Natural killer cell (primary cell): ENCODE measurements at regions not wholly inside any gene's neighbourhood (a gene's known extent, or its start where the extent isn't known, plus 50 kb on each side); places are given as distances from the start of the nearest gene placed in this dataset.

Experiments
- ATAC-seq, 3 donors: fragments of 150-1000 bp in 2 of 3; fragments of 200-7000 bp in 1 of 3; cut with Tn5 transposase; 1 replicate in 1 of 3; 2 replicates in 2 of 3; pipeline ENCODE4 v1.10.0; 2021; ENCODE audit warnings: mild to moderate bottlenecking in 2 of 3, moderate library complexity in 2 of 3
- DNase-seq, 2 donors: peaks; one replicate each; pipeline versions ENCODE4 v3.0.0 to v3.0.0-alpha.2; 2013 to 2021; ENCODE audit warnings: mixed read lengths in 1 of 2
- H3K27ac ChIP-seq: one replicate; pipeline ENCODE4 v1.5.1; 2013; ENCODE audit warnings: mild to moderate bottlenecking, low read length
- H3K27me3 ChIP-seq: one replicate; pipeline ENCODE4 v1.6.1; 2013; ENCODE audit warnings: low read length; ENCODE audit not compliant: control insufficient read depth, insufficient read depth
- H3K36me3 ChIP-seq: one replicate; pipeline ENCODE4 v1.6.1; 2013; ENCODE audit warnings: low read length; ENCODE audit not compliant: control insufficient read depth, insufficient read depth
- H3K4me1 ChIP-seq: one replicate; pipeline ENCODE4 v1.6.1; 2013; ENCODE audit warnings: low read length; ENCODE audit not compliant: control insufficient read depth, insufficient read depth
- H3K4me3 ChIP-seq: one replicate; pipeline ENCODE4 v1.5.1; 2013; ENCODE audit warnings: low read length
- H3K9me3 ChIP-seq: one replicate; pipeline ENCODE4 v1.6.1; 2013; ENCODE audit warnings: low read length; ENCODE audit not compliant: control insufficient read depth, insufficient read depth
- H3K27ac Mint-ChIP-seq, 2 donors: one replicate each; pipeline ENCODE4 v1.8.0; 2022; ENCODE audit warnings: mild to moderate bottlenecking in 2 of 2, mixed read lengths in 2 of 2, moderate library complexity in 1 of 2
- H3K27me3 Mint-ChIP-seq, 2 donors: one replicate each; pipeline ENCODE4 v1.8.0; 2022; ENCODE audit warnings: low read depth in 2 of 2, mixed read lengths in 2 of 2
- H3K36me3 Mint-ChIP-seq: one replicate; pipeline ENCODE4 v1.8.0; 2022; ENCODE audit warnings: mixed read lengths
- H3K4me1 Mint-ChIP-seq, 2 donors: one replicate each; pipeline ENCODE4 v1.8.0; 2022; ENCODE audit warnings: mixed read lengths in 2 of 2
- H3K4me3 Mint-ChIP-seq: one replicate; pipeline ENCODE4 v1.8.0; 2022; ENCODE audit warnings: mild to moderate bottlenecking, moderate library complexity, mixed read lengths
- H3K9me3 Mint-ChIP-seq, 2 donors: one replicate each; pipeline ENCODE4 v1.8.0; 2022; ENCODE audit warnings: mixed read lengths in 2 of 2
- WGBS: methylation state at CpG from one replicate; pipeline ENCODE4 v1.1.7; 2013; ENCODE audit warnings: missing lambda C conversion rate; ENCODE audit not compliant: insufficient coverage; 5-methylcytosine and 5-hydroxymethylcytosine counted together
- intact Hi-C: fragments of 100-400 bp; cut with micrococcal nuclease; formaldehyde crosslinking; loops from one replicate; pipeline ENCODE4 v1.14.2; 2022
- TF ChIP-seq, protein P1 (sequence below): fragments of 200-600 bp; IDR thresholded peaks from one replicate; pipeline ENCODE4 v1.8.0; 2022; ENCODE audit warnings: antibody characterized with exemption

DNA sequence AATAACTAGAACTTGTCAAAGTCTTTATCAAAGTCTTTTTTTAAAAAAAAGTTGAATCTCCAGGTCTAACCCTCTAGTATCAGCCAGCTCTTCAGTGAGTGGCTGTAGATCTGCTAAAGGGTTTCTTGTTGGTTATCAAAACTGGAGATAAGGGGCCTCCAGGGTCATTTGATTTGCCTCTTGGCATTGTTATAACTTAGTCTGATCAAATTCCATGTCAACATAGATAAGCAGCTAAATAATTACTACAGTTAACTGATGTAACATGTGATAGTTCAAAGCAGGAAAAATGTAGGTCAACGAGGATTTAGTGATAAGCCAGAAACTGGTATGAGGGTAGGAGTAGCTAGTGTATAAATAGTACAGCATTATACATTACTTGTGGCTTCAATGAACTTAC is 465.1 kb downstream of the PDHA2 start:
- ATAC-seq (no peak), DNase-seq (no peak)
- intact Hi-C loops: no loop called here
- H3K4me1 ChIP-seq: no peaks in the 10 kb centered on the region
- H3K27me3 ChIP-seq: no peaks in the 10 kb centered on the region
- Mint-ChIP-seq H3K9me3 (peaks cover 4 to 12% of the 10 kb centered on the region in 2 donors), H3K4me1 (no peaks in the 10 kb centered on the region), H3K27me3 (no peaks in the 10 kb centered on the region), H3K4me3 (no peak overlapping the region), H3K27ac (no peak overlapping the region), H3K36me3 (no peaks in the 10 kb centered on the region)
- WGBS: no CpG with 5 or more reads among the region's 1 CpG
- TF ChIP-seq, protein P1, sequence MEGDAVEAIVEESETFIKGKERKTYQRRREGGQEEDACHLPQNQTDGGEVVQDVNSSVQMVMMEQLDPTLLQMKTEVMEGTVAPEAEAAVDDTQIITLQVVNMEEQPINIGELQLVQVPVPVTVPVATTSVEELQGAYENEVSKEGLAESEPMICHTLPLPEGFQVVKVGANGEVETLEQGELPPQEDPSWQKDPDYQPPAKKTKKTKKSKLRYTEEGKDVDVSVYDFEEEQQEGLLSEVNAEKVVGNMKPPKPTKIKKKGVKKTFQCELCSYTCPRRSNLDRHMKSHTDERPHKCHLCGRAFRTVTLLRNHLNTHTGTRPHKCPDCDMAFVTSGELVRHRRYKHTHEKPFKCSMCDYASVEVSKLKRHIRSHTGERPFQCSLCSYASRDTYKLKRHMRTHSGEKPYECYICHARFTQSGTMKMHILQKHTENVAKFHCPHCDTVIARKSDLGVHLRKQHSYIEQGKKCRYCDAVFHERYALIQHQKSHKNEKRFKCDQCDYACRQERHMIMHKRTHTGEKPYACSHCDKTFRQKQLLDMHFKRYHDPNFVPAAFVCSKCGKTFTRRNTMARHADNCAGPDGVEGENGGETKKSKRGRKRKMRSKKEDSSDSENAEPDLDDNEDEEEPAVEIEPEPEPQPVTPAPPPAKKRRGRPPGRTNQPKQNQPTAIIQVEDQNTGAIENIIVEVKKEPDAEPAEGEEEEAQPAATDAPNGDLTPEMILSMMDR: no peak
- no peak overlapping the region for H3K4me3 ChIP-seq
- H3K27ac ChIP-seq: no peak overlapping the region
- H3K36me3 ChIP-seq: no peaks in the 10 kb centered on the region
- H3K9me3 ChIP-seq: peaks cover 6% of the 10 kb centered on the region

DNA sequence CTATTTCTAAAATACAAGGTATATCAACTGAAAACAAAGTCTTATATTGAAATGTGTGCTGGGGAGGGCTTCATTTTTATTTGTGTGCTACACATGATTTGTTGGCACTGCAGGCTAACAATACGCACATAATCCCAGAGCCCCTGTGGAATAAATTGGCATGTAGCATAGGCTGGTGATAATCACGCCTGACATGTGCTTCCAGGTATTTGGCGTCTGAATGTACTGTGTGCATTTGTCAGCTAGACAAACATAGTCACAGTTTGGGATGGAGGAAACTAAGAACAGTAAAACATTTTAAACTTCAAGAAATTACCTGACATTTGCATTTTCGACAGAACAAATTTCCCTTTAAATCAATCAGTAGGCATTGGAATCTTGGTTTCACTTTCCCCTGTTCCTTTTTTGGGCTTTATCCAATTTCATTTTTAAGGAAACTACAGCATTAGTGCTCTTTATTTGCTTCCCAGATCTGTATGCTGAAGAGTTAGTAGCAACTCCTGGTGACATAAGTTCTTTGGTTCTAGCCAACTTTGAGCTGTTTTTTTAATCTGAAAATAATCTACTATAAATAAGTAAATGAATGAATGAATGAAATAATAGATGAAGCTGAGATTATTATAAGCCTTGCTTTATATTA is 472.3 kb downstream of the PDHA2 start:
- ATAC-seq: no peak
- H3K36me3 Mint-ChIP-seq: no peaks in the 10 kb centered on the region
- H3K4me1 ChIP-seq: no peaks in the 10 kb centered on the region
- H3K9me3 Mint-ChIP-seq: peaks cover 2 to 6% of the 10 kb centered on the region in 2 donors
- H3K4me3 ChIP-seq: no peak overlapping the region
- no peaks in the 10 kb centered on the region for H3K4me1 Mint-ChIP-seq
- no peaks in the 10 kb centered on the region for H3K27me3 Mint-ChIP-seq
- H3K36me3 ChIP-seq: no peaks in the 10 kb centered on the region
- intact Hi-C loops: no loop called here
- TF ChIP-seq, protein P1: no peak
- 60% methylated on average over 4 of the region's 4 CpGs for WGBS
- H3K9me3 ChIP-seq: peaks cover 6% of the 10 kb centered on the region
- DNase-seq: no peak
- H3K27me3 ChIP-seq: no peaks in the 10 kb centered on the region
- no peak overlapping the region for H3K4me3 Mint-ChIP-seq
- H3K27ac ChIP-seq: no peak overlapping the region
- no peak overlapping the region for H3K27ac Mint-ChIP-seq

DNA sequence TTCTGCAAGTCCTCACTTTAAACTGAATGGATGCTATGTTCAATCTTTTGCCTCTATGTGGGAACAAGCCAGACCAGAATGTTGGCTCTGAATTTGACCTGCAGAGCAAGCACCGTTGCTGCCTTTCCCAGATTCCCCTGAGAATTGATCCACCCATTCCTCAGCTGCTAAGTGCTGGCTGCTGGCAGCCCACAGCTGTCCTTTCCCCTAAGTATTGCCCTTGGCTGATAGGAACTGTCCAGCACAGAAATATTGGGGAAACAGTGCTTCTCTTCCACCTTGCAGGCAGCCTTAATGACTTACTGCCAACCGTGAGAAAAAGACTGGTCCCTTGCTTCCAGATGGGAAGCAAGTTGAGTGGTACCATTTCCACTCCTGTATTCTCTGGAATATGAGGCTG is 475.9 kb downstream of the PDHA2 start:
- intact Hi-C loops: no loop called here
- Mint-ChIP-seq H3K4me1 (no peaks in the 10 kb centered on the region), H3K9me3 (no peaks in the 10 kb centered on the region), H3K4me3 (no peak overlapping the region), H3K36me3 (no peaks in the 10 kb centered on the region), H3K27me3 (no peaks in the 10 kb centered on the region), H3K27ac (no peak overlapping the region)
- TF ChIP-seq, protein P1: no peak
- DNase-seq: no peak
- Histone ChIP-seq H3K27me3 (no peaks in the 10 kb centered on the region), H3K4me3 (no peak overlapping the region), H3K9me3 (no peaks in the 10 kb centered on the region), H3K27ac (no peak overlapping the region), H3K4me1 (no peaks in the 10 kb centered on the region), H3K36me3 (no peaks in the 10 kb centered on the region)
- WGBS: 65% methylated on average over 2 of the region's 2 CpGs
- ATAC-seq: no peak

DNA sequence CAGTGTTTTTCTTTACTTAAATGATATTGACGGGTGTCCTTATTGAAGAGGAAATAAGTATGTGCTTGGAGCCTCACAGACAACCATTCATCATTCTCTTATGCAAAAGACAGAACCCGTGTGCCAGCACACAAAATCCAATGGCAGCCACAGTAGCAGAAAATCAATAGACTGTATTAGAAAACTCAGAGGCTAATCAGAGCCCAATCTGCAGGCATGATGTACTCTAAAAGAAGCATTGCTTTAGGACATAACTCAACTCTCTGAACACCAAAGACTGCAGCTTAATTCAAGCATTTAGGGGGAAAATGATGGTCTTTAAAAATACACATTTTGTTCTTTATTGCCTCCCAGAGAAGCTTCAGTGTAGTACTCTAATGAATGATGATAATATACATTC is 476.9 kb downstream of the PDHA2 start:
- Mint-ChIP-seq H3K36me3 (no peaks in the 10 kb centered on the region), H3K4me3 (no peak overlapping the region), H3K4me1 (no peaks in the 10 kb centered on the region), H3K9me3 (peaks cover 0 to 2% of the 10 kb centered on the region in 2 donors), H3K27ac (no peak overlapping the region), H3K27me3 (no peaks in the 10 kb centered on the region)
- no peak overlapping the region for H3K27ac ChIP-seq
- H3K4me1 ChIP-seq: no peaks in the 10 kb centered on the region
- 86% methylated on average over 1 of the region's 2 CpGs for WGBS
- H3K9me3 ChIP-seq: no peaks in the 10 kb centered on the region
- no peaks in the 10 kb centered on the region for H3K36me3 ChIP-seq
- no peak for ATAC-seq
- intact Hi-C loops: no loop called here
- H3K27me3 ChIP-seq: no peaks in the 10 kb centered on the region
- no peak for DNase-seq
- H3K4me3 ChIP-seq: no peak overlapping the region
- TF ChIP-seq, protein P1: no peak
